Left renal pelvis (tissue), 4 donors: ENCODE measurements at regions not wholly inside any gene's neighbourhood (a gene's known extent, or its start where the extent isn't known, plus 50 kb on each side); places are given as distances from the start of the nearest gene placed in this dataset.
"Not testable (repeated sequence)": the region's sequence is repeated elsewhere in the genome, so short reads cannot be mapped to it uniquely, and the experiment has no call there.

ENCODE experiments used
- DNase-seq, 4 donors: peaks; one replicate each; pipeline ENCODE4 v3.0.0-alpha.2; 2013; ENCODE audit warnings: low read depth in 4 of 4, low spot score in 3 of 4

- DNase-seq, result no peak
Observed at GRCh38 chr6:103011605-103012004, 1618.1 kb downstream of the GRIK2 start.

GRCh38 chr6:103002282-103002681 lies 1608.8 kb downstream of the GRIK2 start:
- no peak for DNase-seq

- DNase-seq, result no peak
Observed at GRCh38 chr6:103001724-103002123, 1608.2 kb downstream of the GRIK2 start.

- no peak for DNase-seq
Observed at GRCh38 chr6:103000688-103001087, 1607.2 kb downstream of the GRIK2 start.

- DNase-seq, result no peak
Observed at GRCh38 chr6:102995491-102995890, 1602.0 kb downstream of the GRIK2 start.

- DNase-seq, result no peak
Observed at GRCh38 chr6:102994866-102995265, 1601.4 kb downstream of the GRIK2 start.

GRCh38 chr6:102986086-102986485 lies 1592.6 kb downstream of the GRIK2 start:
- no peak for DNase-seq

GRCh38 chr6:102984357-102984756 lies 1590.8 kb downstream of the GRIK2 start:
- DNase-seq, result no peak

- no peak for DNase-seq
Observed at GRCh38 chr6:102981490-102982015, 1588.0 kb downstream of the GRIK2 start.

- no peak for DNase-seq
Observed at GRCh38 chr6:102980951-102981350, 1587.4 kb downstream of the GRIK2 start.

GRCh38 chr6:102961902-102962301 lies 1568.4 kb downstream of the GRIK2 start:
- no peak for DNase-seq

GRCh38 chr6:102950967-102951366 lies 1557.5 kb downstream of the GRIK2 start:
- DNase-seq, result no peak

GRCh38 chr6:102944475-102944874 lies 1551.0 kb downstream of the GRIK2 start:
- DNase-seq, result no peak

- DNase-seq, result no peak
Observed at GRCh38 chr6:102942206-102942605, 1548.7 kb downstream of the GRIK2 start.

- DNase-seq, result no peak
Observed at GRCh38 chr6:102936959-102937358, 1543.5 kb downstream of the GRIK2 start.

- DNase-seq, result no peak
Observed at GRCh38 chr6:102928109-102928508, 1534.6 kb downstream of the GRIK2 start.

GRCh38 chr6:102918161-102918560 lies 1524.7 kb downstream of the GRIK2 start:
- DNase-seq, result no peak

GRCh38 chr6:102911571-102911970 lies 1518.1 kb downstream of the GRIK2 start:
- no peak for DNase-seq

- not testable (repeated sequence) for DNase-seq
Observed at GRCh38 chr6:102910701-102911139, 1517.2 kb downstream of the GRIK2 start.

- no peak for DNase-seq
Observed at GRCh38 chr6:102907181-102907580, 1513.7 kb downstream of the GRIK2 start.

- no peak for DNase-seq
Observed at GRCh38 chr6:102902471-102902870, 1509.0 kb downstream of the GRIK2 start.

- no peak for DNase-seq
Observed at GRCh38 chr6:102895683-102896082, 1502.2 kb downstream of the GRIK2 start.

GRCh38 chr6:102885165-102885564 lies 1491.7 kb downstream of the GRIK2 start:
- DNase-seq, result no peak
